Esophagus muscularis mucosa (tissue), 4 donors: ENCODE measurements at regions not wholly inside any gene's neighbourhood (a gene's known extent, or its start where the extent isn't known, plus 50 kb on each side); places are given as distances from the start of the nearest gene placed in this dataset.

ENCODE experiments used
- DNase-seq: peaks from one replicate; pipeline ENCODE4 v3.0.0-alpha.2; 2017; ENCODE audit errors: extremely low spot score
- H3K27ac ChIP-seq, 4 donors: fragments of 200-600 bp; sonication (generic); replicated peaks in 1 of 4; 1 replicate in 3 of 4; 2 replicates in 1 of 4; pipeline ENCODE4 v1.5.1; 2016 to 2019; ENCODE audit warnings: mild to moderate bottlenecking in 1 of 4
- H3K27me3 ChIP-seq, 4 donors: fragments of 200-600 bp; sonication (generic); one replicate each; pipeline versions ENCODE4 v1.5.1 to v1.6.0; 2016 to 2019
- H3K36me3 ChIP-seq, 4 donors: fragments of 200-600 bp; sonication (generic); one replicate each; pipeline ENCODE4 v1.5.1; 2016 to 2019
- H3K4me1 ChIP-seq, 4 donors: fragments of 200-600 bp; sonication (generic); one replicate each; pipeline ENCODE4 v1.5.1; 2016 to 2019
- H3K4me3 ChIP-seq, 4 donors: fragments of 200-600 bp; sonication (generic); 1 replicate in 2 of 4; 2 replicates in 2 of 4; pipeline ENCODE4 v1.5.1; 2016 to 2019; ENCODE audit warnings: mild to moderate bottlenecking in 4 of 4, moderate library complexity in 1 of 4
- H3K9me3 ChIP-seq, 4 donors: fragments of 200-600 bp; sonication (generic); 1 replicate in 3 of 4; 2 replicates in 1 of 4; pipeline ENCODE4 v1.5.1; 2016 to 2019
- CTCF ChIP-seq, 3 experiments: fragments of 200-600 bp in 2 of 3; fragments of 450-650 bp in 1 of 3; sonication (generic) in 2 of 3; IDR thresholded peaks; one replicate each; pipeline ENCODE4 v1.5.1; 2017 to 2019; ENCODE audit warnings: antibody characterized with exemption in 3 of 3, mild to moderate bottlenecking in 2 of 3, moderate library complexity in 1 of 3
- EP300 ChIP-seq: sonication (generic); formaldehyde crosslinking; IDR thresholded peaks from one replicate; pipeline ENCODE4 v1.6.1; 2017; ENCODE audit warnings: antibody characterized with exemption
- POLR2A ChIP-seq: fragments of 450-650 bp; IDR thresholded peaks from one replicate; pipeline ENCODE4 v1.6.1; 2017; ENCODE audit warnings: antibody characterized with exemption, moderate library complexity, mild to moderate bottlenecking, low read depth
- POLR2AphosphoS5 ChIP-seq, 2 donors: sonication (generic); formaldehyde crosslinking; IDR thresholded peaks; one replicate each; pipeline ENCODE4 v1.6.1; 2017; ENCODE audit warnings: antibody characterized with exemption in 2 of 2
- WGBS: methylation state at CpG from one replicate; pipeline ENCODE4 v1.1.5; 2018; 5-methylcytosine and 5-hydroxymethylcytosine counted together
- intact Hi-C: fragments of 100-400 bp; cut with DNase I; formaldehyde crosslinking; loops from one replicate; pipeline ENCODE4 v1.15.1; 2023

GRCh38 chr7:145986248-145986874, 130.2 kb upstream of the CNTNAP2 start:
- H3K9me3 ChIP-seq, result no peaks in the 10 kb centered on the region
- no peak overlapping the region for H3K4me3 ChIP-seq
- no peaks in the 10 kb centered on the region for H3K36me3 ChIP-seq
- H3K27ac ChIP-seq, result no peak overlapping the region
- WGBS, result 51% methylated on average over 4 of the region's 4 CpGs
- intact Hi-C loops, result no loop called here
- H3K27me3 ChIP-seq, result no peaks in the 10 kb centered on the region
- H3K4me1 ChIP-seq, result no peaks in the 10 kb centered on the region
- TF ChIP-seq POLR2AphosphoS5 (IDR thresholded peaks at IDR 0.05) (no peak), POLR2A (no peak), CTCF (IDR thresholded peaks at IDR 0.05) (no peak), EP300 (no peak)
- DNase-seq, result no peak

- H3K27me3 ChIP-seq, result no peaks in the 10 kb centered on the region
- H3K9me3 ChIP-seq, result no peaks in the 10 kb centered on the region
- no peak overlapping the region for H3K27ac ChIP-seq
- intact Hi-C loops, result no loop called here
- TF ChIP-seq CTCF (IDR thresholded peaks at IDR 0.05) (no peak), EP300 (no peak), POLR2AphosphoS5 (IDR thresholded peaks at IDR 0.05) (no peak), POLR2A (no peak)
- WGBS, result 78% methylated on average over 1 of the region's 1 CpG
- H3K4me1 ChIP-seq, result no peaks in the 10 kb centered on the region
- no peak overlapping the region for H3K4me3 ChIP-seq
- H3K36me3 ChIP-seq, result no peaks in the 10 kb centered on the region
- no peak for DNase-seq
Observed at GRCh38 chr7:145978769-145979168, 137.8 kb upstream of the CNTNAP2 start.

- H3K36me3 ChIP-seq, result no peaks in the 10 kb centered on the region
- H3K27ac ChIP-seq, result no peak overlapping the region
- H3K9me3 ChIP-seq, result no peaks in the 10 kb centered on the region
- TF ChIP-seq EP300, result no peak
- no peak for TF ChIP-seq POLR2A
- no peak for TF ChIP-seq CTCF (IDR thresholded peaks at IDR 0.05)
- no peak for TF ChIP-seq POLR2AphosphoS5 (IDR thresholded peaks at IDR 0.05)
- no peaks in the 10 kb centered on the region for H3K27me3 ChIP-seq
- H3K4me3 ChIP-seq, result no peak overlapping the region
- 76% methylated on average over 4 of the region's 4 CpGs for WGBS
- no peak for DNase-seq
- H3K4me1 ChIP-seq, result no peaks in the 10 kb centered on the region
- intact Hi-C loops, result no loop called here
Observed at GRCh38 chr7:145959981-145960380, 156.6 kb upstream of the CNTNAP2 start.

- WGBS, result 79% methylated on average over 2 of the region's 2 CpGs
- Histone ChIP-seq H3K9me3 (no peaks in the 10 kb centered on the region), H3K4me1 (no peaks in the 10 kb centered on the region), H3K27ac (no peak overlapping the region), H3K27me3 (no peaks in the 10 kb centered on the region), H3K4me3 (no peak overlapping the region), H3K36me3 (no peaks in the 10 kb centered on the region)
- no peak for TF ChIP-seq POLR2A
- TF ChIP-seq POLR2AphosphoS5 (IDR thresholded peaks at IDR 0.05), result no peak
- TF ChIP-seq CTCF (IDR thresholded peaks at IDR 0.05), result no peak
- no peak for TF ChIP-seq EP300
- intact Hi-C loops, result no loop called here
- DNase-seq, result no peak
Observed at GRCh38 chr7:145957160-145957890, 159.3 kb upstream of the CNTNAP2 start.

- no peak for DNase-seq
- Histone ChIP-seq H3K27ac (no peak overlapping the region), H3K4me3 (no peak overlapping the region), H3K27me3 (no peaks in the 10 kb centered on the region), H3K36me3 (no peaks in the 10 kb centered on the region), H3K4me1 (no peaks in the 10 kb centered on the region), H3K9me3 (no peaks in the 10 kb centered on the region)
- TF ChIP-seq POLR2A (no peak), CTCF (IDR thresholded peaks at IDR 0.05) (no peak), POLR2AphosphoS5 (IDR thresholded peaks at IDR 0.05) (no peak), EP300 (no peak)
- intact Hi-C loops, result no loop called here
- 47% methylated on average over 1 of the region's 1 CpG for WGBS
Observed at GRCh38 chr7:145951566-145951965, 165.0 kb upstream of the CNTNAP2 start.
